SJSA1 (cell line): ENCODE measurements at regions not wholly inside any gene's neighbourhood (a gene's known extent, or its start where the extent isn't known, plus 50 kb on each side); places are given as distances from the start of the nearest gene placed in this dataset.
"Not testable (repeated sequence)": the region's sequence is repeated elsewhere in the genome, so short reads cannot be mapped to it uniquely, and the experiment has no call there.

Experiments used
- DNase-seq, 2 experiments: peaks; one replicate each; pipeline ENCODE4 v3.0.0-alpha.2; 2015 to 2020; ENCODE audit warnings: low spot score in 2 of 2, low read depth in 1 of 2
- H3K27ac ChIP-seq: fragments of 250-450 bp; sonication (Bioruptor Pico); 2 replicates; pipeline ENCODE4 v1.5.1; 2020; ENCODE audit warnings: mild to moderate bottlenecking, moderate library complexity
- H3K27me3 ChIP-seq: fragments of 250-450 bp; sonication (Bioruptor Pico); replicated peaks from 2 replicates; pipeline ENCODE4 v1.5.1; 2020; ENCODE audit warnings: mild to moderate bottlenecking, moderate library complexity
- H3K36me3 ChIP-seq: fragments of 250-450 bp; sonication (Bioruptor Pico); 2 replicates; pipeline ENCODE4 v1.5.1; 2020; ENCODE audit warnings: mild to moderate bottlenecking
- H3K4me1 ChIP-seq: fragments of 250-450 bp; sonication (Bioruptor Pico); replicated peaks from 2 replicates; pipeline ENCODE4 v1.6.1; 2021; ENCODE audit warnings: mild to moderate bottlenecking
- H3K4me3 ChIP-seq: fragments of 250-450 bp; sonication (Bioruptor Pico); 2 replicates; pipeline ENCODE4 v1.5.1; 2020; ENCODE audit warnings: mild to moderate bottlenecking
- H3K9me3 ChIP-seq: fragments of 250-450 bp; sonication (Bioruptor Pico); replicated peaks from 2 replicates; pipeline ENCODE4 v1.5.1; 2020; ENCODE audit warnings: mild to moderate bottlenecking

- Histone ChIP-seq H3K9me3 (no peaks in the 10 kb centered on the region), H3K36me3 (no peaks in the 10 kb centered on the region), H3K27ac (no peak overlapping the region), H3K4me1 (no peaks in the 10 kb centered on the region), H3K4me3 (no peak overlapping the region), H3K27me3 (no peaks in the 10 kb centered on the region)
- DNase-seq, result no peak
Measured at GRCh38 chr16:13480801-13481200, 439.2 kb upstream of the ERCC4 start.

- DNase-seq, result no peak
Measured at GRCh38 chr16:13483121-13483520, 436.8 kb upstream of the ERCC4 start.

GRCh38 chr16:13489416-13489815, 430.5 kb upstream of the ERCC4 start:
- H3K4me3 ChIP-seq, DNase-seq, H3K4me1 ChIP-seq: not testable (repeated sequence)

More at GRCh38 chr16:13483121-13483520, 436.8 kb upstream of the ERCC4 start:
- Histone ChIP-seq H3K27ac (no peak overlapping the region), H3K36me3 (no peaks in the 10 kb centered on the region), H3K27me3 (no peaks in the 10 kb centered on the region), H3K9me3 (no peaks in the 10 kb centered on the region), H3K4me3 (no peak overlapping the region), H3K4me1 (no peaks in the 10 kb centered on the region)

GRCh38 chr16:13492046-13492445, 427.9 kb upstream of the ERCC4 start:
- no peak for DNase-seq
- no peaks in the 10 kb centered on the region for H3K4me1 ChIP-seq
- H3K9me3 ChIP-seq, result no peaks in the 10 kb centered on the region
- H3K36me3 ChIP-seq, result no peaks in the 10 kb centered on the region
- no peaks in the 10 kb centered on the region for H3K27me3 ChIP-seq
- H3K4me3 ChIP-seq, result no peak overlapping the region
- H3K27ac ChIP-seq, result no peak overlapping the region

More at GRCh38 chr16:13489416-13489815, 430.5 kb upstream of the ERCC4 start:
- H3K27ac ChIP-seq, H3K36me3 ChIP-seq, H3K9me3 ChIP-seq, H3K27me3 ChIP-seq: not testable (repeated sequence)

- Histone ChIP-seq H3K4me3 (no peak overlapping the region), H3K36me3 (no peaks in the 10 kb centered on the region), H3K27ac (no peak overlapping the region), H3K9me3 (no peaks in the 10 kb centered on the region), H3K27me3 (no peaks in the 10 kb centered on the region), H3K4me1 (no peaks in the 10 kb centered on the region)
- no peak for DNase-seq
Measured at GRCh38 chr16:13503960-13504635, 415.9 kb upstream of the ERCC4 start.

- H3K27me3 ChIP-seq, result no peaks in the 10 kb centered on the region
- H3K9me3 ChIP-seq, result no peaks in the 10 kb centered on the region
- H3K27ac ChIP-seq, result no peak overlapping the region
- DNase-seq, result no peak
- H3K36me3 ChIP-seq, result no peaks in the 10 kb centered on the region
- no peak overlapping the region for H3K4me3 ChIP-seq
- no peaks in the 10 kb centered on the region for H3K4me1 ChIP-seq
Measured at GRCh38 chr16:13507530-13507929, 412.4 kb upstream of the ERCC4 start.

- Histone ChIP-seq H3K4me3 (no peak overlapping the region), H3K27ac (no peak overlapping the region), H3K9me3 (no peaks in the 10 kb centered on the region), H3K36me3 (no peaks in the 10 kb centered on the region), H3K27me3 (no peaks in the 10 kb centered on the region), H3K4me1 (no peaks in the 10 kb centered on the region)
- no peak for DNase-seq
Measured at GRCh38 chr16:13510425-13511151, 409.4 kb upstream of the ERCC4 start.

- H3K36me3 ChIP-seq, result no peaks in the 10 kb centered on the region
- no peak overlapping the region for H3K27ac ChIP-seq
- H3K4me1 ChIP-seq, result no peaks in the 10 kb centered on the region
- no peaks in the 10 kb centered on the region for H3K9me3 ChIP-seq
- no peaks in the 10 kb centered on the region for H3K27me3 ChIP-seq
- no peak overlapping the region for H3K4me3 ChIP-seq
- DNase-seq, result no peak
Measured at GRCh38 chr16:13517841-13518240, 402.1 kb upstream of the ERCC4 start.

- Histone ChIP-seq H3K27me3 (no peaks in the 10 kb centered on the region), H3K9me3 (no peaks in the 10 kb centered on the region), H3K36me3 (no peaks in the 10 kb centered on the region), H3K27ac (no peak overlapping the region), H3K4me3 (no peak overlapping the region), H3K4me1 (no peaks in the 10 kb centered on the region)
- DNase-seq, result no peak
Measured at GRCh38 chr16:13519871-13520270, 400.1 kb upstream of the ERCC4 start.

GRCh38 chr16:13521356-13521755, 398.6 kb upstream of the ERCC4 start:
- no peak overlapping the region for H3K4me3 ChIP-seq
- no peaks in the 10 kb centered on the region for H3K36me3 ChIP-seq
- no peaks in the 10 kb centered on the region for H3K9me3 ChIP-seq
- DNase-seq, result no peak
- H3K27me3 ChIP-seq, result no peaks in the 10 kb centered on the region
- no peaks in the 10 kb centered on the region for H3K4me1 ChIP-seq
- H3K27ac ChIP-seq, result no peak overlapping the region

GRCh38 chr16:13527332-13527731, 392.6 kb upstream of the ERCC4 start:
- Histone ChIP-seq H3K4me3 (no peak overlapping the region), H3K27ac (no peak overlapping the region), H3K9me3 (no peaks in the 10 kb centered on the region), H3K4me1 (no peaks in the 10 kb centered on the region), H3K27me3 (no peaks in the 10 kb centered on the region), H3K36me3 (no peaks in the 10 kb centered on the region)
- DNase-seq, result no peak

GRCh38 chr16:13528691-13529090, 391.3 kb upstream of the ERCC4 start:
- Histone ChIP-seq H3K9me3 (no peaks in the 10 kb centered on the region), H3K36me3 (no peaks in the 10 kb centered on the region), H3K4me1 (no peaks in the 10 kb centered on the region), H3K27me3 (no peaks in the 10 kb centered on the region), H3K4me3 (no peak overlapping the region), H3K27ac (no peak overlapping the region)
- DNase-seq, result no peak

GRCh38 chr16:13529193-13529982, 390.6 kb upstream of the ERCC4 start:
- no peaks in the 10 kb centered on the region for H3K27me3 ChIP-seq
- no peak for DNase-seq
- H3K36me3 ChIP-seq, result no peaks in the 10 kb centered on the region
- H3K27ac ChIP-seq, result no peak overlapping the region
- no peaks in the 10 kb centered on the region for H3K9me3 ChIP-seq
- no peak overlapping the region for H3K4me3 ChIP-seq
- H3K4me1 ChIP-seq, result no peaks in the 10 kb centered on the region

GRCh38 chr16:13540771-13541170, 379.2 kb upstream of the ERCC4 start:
- Histone ChIP-seq H3K36me3 (no peaks in the 10 kb centered on the region), H3K27me3 (no peaks in the 10 kb centered on the region), H3K27ac (no peak overlapping the region), H3K4me1 (no peaks in the 10 kb centered on the region), H3K9me3 (no peaks in the 10 kb centered on the region), H3K4me3 (no peak overlapping the region)
- no peak for DNase-seq
